H1 (cell line): ENCODE measurements at regions not wholly inside any gene's neighbourhood (a gene's known extent, or its start where the extent isn't known, plus 50 kb on each side); places are given as distances from the start of the nearest gene placed in this dataset.

Source experiments
- CHD1 ChIP-seq: IDR thresholded peaks from 2 replicates; pipeline ENCODE4 v1.6.1; 2012; ENCODE audit warnings: low read depth, low read length, improper control_type of control experiment
- SRF ChIP-seq: IDR thresholded peaks from 2 replicates; pipeline ENCODE4 v1.6.1; 2011; ENCODE audit warnings: mild to moderate bottlenecking, low read depth, low read length, moderate library complexity
- TF ChIP-seq, protein P1 (sequence below): fragments of 300-600 bp; sonication (generic); IDR thresholded peaks from 2 replicates; pipeline ENCODE4 v1.7.1; 2012; ENCODE audit warnings: low read length, moderate library complexity, mild to moderate bottlenecking, inconsistent platforms; ENCODE audit not compliant: insufficient replicate concordance
- TF ChIP-seq, protein P2 (sequence below): IDR thresholded peaks from 2 replicates; pipeline ENCODE4 v1.6.1; 2012; ENCODE audit warnings: inconsistent platforms
- TF ChIP-seq, protein P3 (sequence below): IDR thresholded peaks from 2 replicates; pipeline ENCODE4 v1.6.1; 2012; ENCODE audit warnings: low read length, inconsistent platforms

DNA sequence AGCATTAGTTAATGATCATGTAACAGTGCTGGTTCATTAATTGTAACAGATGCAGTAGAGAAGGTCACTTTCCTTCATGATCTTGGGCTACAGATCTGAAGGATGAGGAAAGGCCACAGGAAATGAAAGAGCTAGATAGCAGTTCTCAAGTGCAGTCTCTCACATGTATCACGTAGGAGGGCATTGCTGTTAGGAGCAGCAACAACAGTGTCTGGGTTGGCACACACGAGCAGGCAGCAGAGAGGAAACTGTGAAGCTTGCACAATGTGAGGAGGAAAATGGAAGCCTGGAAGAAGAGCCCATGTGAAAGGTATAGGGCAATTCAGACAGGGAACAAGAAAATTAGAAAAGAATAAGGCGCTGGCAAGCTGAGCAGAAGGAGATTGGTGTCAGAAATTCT, 1741.5 kb downstream of the PCDH9 start (continued):
- TF ChIP-seq, protein P1, sequence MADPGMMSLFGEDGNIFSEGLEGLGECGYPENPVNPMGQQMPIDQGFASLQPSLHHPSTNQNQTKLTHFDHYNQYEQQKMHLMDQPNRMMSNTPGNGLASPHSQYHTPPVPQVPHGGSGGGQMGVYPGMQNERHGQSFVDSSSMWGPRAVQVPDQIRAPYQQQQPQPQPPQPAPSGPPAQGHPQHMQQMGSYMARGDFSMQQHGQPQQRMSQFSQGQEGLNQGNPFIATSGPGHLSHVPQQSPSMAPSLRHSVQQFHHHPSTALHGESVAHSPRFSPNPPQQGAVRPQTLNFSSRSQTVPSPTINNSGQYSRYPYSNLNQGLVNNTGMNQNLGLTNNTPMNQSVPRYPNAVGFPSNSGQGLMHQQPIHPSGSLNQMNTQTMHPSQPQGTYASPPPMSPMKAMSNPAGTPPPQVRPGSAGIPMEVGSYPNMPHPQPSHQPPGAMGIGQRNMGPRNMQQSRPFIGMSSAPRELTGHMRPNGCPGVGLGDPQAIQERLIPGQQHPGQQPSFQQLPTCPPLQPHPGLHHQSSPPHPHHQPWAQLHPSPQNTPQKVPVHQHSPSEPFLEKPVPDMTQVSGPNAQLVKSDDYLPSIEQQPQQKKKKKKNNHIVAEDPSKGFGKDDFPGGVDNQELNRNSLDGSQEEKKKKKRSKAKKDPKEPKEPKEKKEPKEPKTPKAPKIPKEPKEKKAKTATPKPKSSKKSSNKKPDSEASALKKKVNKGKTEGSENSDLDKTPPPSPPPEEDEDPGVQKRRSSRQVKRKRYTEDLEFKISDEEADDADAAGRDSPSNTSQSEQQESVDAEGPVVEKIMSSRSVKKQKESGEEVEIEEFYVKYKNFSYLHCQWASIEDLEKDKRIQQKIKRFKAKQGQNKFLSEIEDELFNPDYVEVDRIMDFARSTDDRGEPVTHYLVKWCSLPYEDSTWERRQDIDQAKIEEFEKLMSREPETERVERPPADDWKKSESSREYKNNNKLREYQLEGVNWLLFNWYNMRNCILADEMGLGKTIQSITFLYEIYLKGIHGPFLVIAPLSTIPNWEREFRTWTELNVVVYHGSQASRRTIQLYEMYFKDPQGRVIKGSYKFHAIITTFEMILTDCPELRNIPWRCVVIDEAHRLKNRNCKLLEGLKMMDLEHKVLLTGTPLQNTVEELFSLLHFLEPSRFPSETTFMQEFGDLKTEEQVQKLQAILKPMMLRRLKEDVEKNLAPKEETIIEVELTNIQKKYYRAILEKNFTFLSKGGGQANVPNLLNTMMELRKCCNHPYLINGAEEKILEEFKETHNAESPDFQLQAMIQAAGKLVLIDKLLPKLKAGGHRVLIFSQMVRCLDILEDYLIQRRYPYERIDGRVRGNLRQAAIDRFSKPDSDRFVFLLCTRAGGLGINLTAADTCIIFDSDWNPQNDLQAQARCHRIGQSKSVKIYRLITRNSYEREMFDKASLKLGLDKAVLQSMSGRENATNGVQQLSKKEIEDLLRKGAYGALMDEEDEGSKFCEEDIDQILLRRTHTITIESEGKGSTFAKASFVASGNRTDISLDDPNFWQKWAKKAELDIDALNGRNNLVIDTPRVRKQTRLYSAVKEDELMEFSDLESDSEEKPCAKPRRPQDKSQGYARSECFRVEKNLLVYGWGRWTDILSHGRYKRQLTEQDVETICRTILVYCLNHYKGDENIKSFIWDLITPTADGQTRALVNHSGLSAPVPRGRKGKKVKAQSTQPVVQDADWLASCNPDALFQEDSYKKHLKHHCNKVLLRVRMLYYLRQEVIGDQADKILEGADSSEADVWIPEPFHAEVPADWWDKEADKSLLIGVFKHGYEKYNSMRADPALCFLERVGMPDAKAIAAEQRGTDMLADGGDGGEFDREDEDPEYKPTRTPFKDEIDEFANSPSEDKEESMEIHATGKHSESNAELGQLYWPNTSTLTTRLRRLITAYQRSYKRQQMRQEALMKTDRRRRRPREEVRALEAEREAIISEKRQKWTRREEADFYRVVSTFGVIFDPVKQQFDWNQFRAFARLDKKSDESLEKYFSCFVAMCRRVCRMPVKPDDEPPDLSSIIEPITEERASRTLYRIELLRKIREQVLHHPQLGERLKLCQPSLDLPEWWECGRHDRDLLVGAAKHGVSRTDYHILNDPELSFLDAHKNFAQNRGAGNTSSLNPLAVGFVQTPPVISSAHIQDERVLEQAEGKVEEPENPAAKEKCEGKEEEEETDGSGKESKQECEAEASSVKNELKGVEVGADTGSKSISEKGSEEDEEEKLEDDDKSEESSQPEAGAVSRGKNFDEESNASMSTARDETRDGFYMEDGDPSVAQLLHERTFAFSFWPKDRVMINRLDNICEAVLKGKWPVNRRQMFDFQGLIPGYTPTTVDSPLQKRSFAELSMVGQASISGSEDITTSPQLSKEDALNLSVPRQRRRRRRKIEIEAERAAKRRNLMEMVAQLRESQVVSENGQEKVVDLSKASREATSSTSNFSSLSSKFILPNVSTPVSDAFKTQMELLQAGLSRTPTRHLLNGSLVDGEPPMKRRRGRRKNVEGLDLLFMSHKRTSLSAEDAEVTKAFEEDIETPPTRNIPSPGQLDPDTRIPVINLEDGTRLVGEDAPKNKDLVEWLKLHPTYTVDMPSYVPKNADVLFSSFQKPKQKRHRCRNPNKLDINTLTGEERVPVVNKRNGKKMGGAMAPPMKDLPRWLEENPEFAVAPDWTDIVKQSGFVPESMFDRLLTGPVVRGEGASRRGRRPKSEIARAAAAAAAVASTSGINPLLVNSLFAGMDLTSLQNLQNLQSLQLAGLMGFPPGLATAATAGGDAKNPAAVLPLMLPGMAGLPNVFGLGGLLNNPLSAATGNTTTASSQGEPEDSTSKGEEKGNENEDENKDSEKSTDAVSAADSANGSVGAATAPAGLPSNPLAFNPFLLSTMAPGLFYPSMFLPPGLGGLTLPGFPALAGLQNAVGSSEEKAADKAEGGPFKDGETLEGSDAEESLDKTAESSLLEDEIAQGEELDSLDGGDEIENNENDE = no peak
- TF ChIP-seq, protein P2, sequence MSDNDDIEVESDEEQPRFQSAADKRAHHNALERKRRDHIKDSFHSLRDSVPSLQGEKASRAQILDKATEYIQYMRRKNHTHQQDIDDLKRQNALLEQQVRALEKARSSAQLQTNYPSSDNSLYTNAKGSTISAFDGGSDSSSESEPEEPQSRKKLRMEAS = no peak
- TF ChIP-seq, protein P3, sequence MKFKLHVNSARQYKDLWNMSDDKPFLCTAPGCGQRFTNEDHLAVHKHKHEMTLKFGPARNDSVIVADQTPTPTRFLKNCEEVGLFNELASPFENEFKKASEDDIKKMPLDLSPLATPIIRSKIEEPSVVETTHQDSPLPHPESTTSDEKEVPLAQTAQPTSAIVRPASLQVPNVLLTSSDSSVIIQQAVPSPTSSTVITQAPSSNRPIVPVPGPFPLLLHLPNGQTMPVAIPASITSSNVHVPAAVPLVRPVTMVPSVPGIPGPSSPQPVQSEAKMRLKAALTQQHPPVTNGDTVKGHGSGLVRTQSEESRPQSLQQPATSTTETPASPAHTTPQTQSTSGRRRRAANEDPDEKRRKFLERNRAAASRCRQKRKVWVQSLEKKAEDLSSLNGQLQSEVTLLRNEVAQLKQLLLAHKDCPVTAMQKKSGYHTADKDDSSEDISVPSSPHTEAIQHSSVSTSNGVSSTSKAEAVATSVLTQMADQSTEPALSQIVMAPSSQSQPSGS = no peak
- TF ChIP-seq SRF (no peak), CHD1 (no peak)
- TF ChIP-seq, all 59 proteins: peak for 0
